Stimulated activated CD8-positive, alpha-beta memory T cell treated with anti-CD3 and anti-CD28 coated beads, Interleukin-15, amount 100 ng/mL, for 4 hours (primary cell): ENCODE measurements at regions not wholly inside any gene's neighbourhood (a gene's known extent, or its start where the extent isn't known, plus 50 kb on each side); places are given as distances from the start of the nearest gene placed in this dataset.
"Not testable (repeated sequence)": the region's sequence is repeated elsewhere in the genome, so short reads cannot be mapped to it uniquely, and the experiment has no call there.

Experiments used
- DNase-seq, 2 donors: peaks; one replicate each; pipeline ENCODE4 v3.0.0-alpha.2; 2020; ENCODE audit warnings: low read depth in 2 of 2

GRCh38 chr2:83261591-83262136 lies 1197.4 kb downstream of the SUCLG1 start:
- DNase-seq = no peak

- no peak for DNase-seq
Observed at GRCh38 chr2:83253848-83254247, 1205.2 kb downstream of the SUCLG1 start.

DNA sequence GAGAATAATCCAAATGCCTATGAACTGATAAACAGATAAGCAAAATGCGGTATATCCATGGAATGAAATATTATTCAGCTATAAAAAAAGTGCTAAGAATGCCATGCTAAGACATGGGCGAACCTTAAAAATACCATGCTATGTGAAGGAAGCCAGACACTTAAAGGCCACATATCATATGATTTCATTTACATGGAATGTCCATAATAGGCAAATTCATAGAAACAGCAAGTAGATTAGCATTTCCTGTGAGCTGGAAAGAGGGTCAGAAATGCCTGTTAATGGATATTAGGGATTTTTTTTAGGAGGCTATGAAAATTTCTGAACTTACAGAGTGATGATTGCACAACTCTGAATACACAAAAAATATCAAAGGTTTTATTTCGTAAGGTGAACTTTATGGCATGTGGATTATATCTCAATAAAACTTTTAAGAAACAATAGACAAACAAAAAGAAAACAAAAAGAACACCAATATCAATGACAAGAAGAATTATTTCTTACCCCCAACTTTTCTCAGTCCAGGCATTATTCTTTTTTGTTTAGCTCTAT lies 1207.7 kb downstream of the SUCLG1 start:
- no peak for DNase-seq

- DNase-seq = not testable (repeated sequence)
Observed at GRCh38 chr2:83245806-83246537, 1213.1 kb downstream of the SUCLG1 start.

GRCh38 chr2:83240611-83241010 lies 1218.5 kb downstream of the SUCLG1 start:
- no peak for DNase-seq

DNA sequence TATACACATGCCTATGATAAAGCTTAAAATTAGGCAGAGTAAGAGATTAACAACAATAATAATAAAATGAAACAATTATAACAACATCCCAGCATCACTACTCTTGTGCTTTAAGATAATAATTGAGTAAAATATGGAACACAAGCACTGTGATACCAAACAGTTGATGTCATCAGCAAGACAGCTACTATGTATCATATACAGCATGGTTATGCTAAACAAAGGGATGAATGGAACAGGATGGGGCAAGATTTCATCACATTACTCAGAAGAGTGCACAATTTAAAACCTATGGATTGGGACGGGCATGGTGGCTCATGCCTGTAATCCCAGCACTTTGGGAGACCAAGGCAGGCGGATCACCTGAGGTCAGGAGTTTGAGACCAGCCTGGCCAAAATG lies 1221.0 kb downstream of the SUCLG1 start:
- DNase-seq = no peak

GRCh38 chr2:83234246-83234645 lies 1224.8 kb downstream of the SUCLG1 start:
- no peak for DNase-seq

DNA sequence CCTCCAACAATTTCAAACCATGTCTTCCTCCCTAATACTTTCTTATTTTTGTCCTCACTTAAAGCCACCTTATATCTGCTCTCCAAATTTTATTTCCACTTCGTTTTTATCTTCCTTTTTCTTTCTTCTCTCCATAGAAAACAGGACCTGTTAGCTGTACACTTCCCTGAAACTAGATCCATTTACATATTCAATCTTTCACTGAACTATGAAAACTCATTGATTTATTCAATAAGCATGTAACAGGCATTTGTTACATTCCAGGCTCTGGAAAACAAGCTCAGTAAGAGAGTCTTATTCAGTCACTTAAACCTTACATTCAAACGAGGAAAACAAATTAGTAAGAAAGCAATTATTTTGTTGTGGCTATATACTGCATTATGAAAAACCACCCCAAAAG lies 1225.3 kb downstream of the SUCLG1 start:
- DNase-seq = no peak

DNA sequence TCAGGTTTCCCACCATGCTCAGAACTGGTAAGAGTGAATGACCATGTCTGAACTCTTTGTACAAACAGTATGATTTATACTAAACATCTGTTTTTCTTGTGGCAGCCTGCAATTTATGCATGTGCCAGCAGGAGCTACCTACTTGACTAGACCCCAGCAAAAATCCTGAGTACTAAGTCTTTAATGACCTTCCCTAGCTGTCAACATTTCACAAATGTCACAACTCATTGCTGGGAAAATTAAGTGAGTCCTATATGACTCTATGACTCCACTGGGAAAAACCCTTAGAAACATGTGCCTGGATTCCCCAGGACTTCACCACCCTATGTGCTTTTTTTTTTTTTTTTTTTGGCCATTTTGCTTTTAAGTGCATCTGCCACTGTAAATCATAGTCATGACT lies 1225.8 kb downstream of the SUCLG1 start:
- no peak for DNase-seq

DNA sequence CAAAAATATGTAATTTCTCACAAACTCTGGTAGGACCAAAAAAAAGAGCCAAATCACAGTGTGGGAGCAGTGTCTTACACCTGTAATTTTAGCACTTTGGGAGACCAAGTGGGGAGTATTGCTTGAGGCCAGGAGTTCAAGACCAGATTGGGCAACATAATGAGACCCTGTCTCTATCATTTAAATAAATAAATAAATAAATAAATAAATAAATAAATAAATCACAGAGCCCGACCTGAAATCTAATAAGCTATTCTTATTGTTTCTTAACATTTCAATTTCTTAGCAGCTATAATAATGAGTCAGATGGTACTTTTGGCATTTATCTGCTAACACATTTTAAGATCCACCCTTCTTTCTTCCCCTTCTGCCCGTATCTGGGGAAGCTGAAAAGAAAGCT lies 1229.6 kb downstream of the SUCLG1 start:
- DNase-seq = no peak

GRCh38 chr2:83224591-83225200 lies 1234.4 kb downstream of the SUCLG1 start:
- no peak for DNase-seq

DNA sequence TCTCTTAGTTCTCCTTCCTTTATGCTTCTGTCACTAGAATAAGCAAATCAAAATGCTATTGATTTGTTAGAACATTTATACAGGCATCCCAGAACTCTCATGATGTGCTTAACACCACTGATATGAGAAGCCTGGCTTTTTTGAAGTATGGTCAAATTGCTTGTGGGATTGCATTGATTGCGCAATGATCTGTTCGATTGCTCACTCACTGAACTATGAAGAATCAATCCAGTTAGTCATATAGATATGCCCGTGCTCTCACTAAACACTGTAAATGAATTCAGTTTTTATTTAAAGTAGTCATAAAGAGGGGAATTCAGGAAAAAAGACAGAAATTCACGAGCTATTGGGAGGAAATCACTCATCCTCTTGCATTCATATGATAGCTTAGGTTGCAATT lies 1237.8 kb downstream of the SUCLG1 start:
- DNase-seq = no peak

DNA sequence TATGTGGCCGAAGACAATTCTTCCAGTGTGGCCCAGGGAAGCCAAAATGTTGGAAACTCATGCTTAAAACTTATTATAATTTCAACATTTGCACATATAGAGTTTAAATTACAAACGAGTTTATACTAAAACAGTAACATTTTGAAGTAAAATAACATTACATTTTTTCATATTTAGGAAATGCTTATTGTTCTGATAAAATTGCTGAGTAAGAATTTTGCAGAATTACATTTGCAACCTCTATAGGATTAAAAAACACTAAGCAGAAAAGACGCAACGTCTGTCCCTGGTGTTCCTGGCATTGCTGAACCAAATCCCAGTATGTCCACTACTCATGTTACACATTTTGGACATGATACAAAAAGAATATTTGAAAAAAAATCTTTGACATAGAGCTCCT lies 1241.2 kb downstream of the SUCLG1 start:
- DNase-seq = no peak

DNA sequence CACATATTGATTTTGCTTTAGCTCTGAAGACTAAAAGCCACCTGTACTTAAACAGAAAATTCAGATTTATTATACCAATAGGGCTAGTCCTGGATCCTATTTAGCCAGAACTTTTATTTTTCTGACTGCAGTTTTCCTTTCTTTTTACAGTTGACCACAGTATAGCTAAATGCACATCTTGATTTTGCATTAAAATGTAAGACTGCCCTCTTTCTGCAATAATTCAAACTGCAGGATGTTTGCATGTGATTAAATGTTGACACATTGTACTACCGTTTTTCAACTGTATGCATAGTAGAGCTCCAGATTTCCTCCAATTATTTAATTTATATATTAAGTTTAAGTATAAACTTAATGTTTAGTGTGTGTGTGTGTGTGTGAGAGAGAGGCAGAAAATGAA lies 1262.9 kb downstream of the SUCLG1 start:
- no peak for DNase-seq

- no peak for DNase-seq
Observed at GRCh38 chr2:83191316-83191715, 1267.8 kb downstream of the SUCLG1 start.

DNA sequence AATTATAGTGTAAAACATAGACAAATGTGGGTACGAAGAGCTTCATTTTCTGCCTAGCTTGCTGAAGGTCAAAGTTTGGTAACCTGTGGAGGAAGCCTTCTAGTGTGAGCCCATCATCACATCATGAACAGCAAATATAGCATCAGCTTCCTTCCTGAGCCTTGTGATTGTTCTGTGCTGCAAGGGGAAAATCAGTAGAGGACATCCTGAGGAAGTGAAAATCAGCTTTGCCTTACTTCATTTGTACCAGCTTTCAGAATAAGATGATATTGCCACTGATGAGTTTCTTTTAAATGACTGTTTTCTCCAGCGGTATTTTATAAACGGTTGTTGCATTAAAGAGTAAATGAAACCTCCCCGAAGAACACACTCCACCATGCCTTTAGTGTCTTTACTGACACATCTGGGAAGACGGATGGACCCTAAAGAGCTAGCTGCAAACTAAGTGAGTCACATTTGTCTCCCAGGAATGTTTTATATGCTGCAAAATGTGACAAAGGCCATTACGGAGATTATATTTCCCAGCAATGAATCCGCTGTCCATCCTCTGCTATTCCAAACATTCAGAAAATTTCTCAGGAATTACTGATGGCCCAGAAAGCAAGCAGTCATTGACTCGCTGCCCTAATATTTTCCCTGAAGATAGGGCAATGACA lies 1272.8 kb downstream of the SUCLG1 start:
- no peak for DNase-seq

- DNase-seq = not testable (repeated sequence)
Observed at GRCh38 chr2:83180862-83181530, 1278.1 kb downstream of the SUCLG1 start.

GRCh38 chr2:83176539-83176938 lies 1282.5 kb downstream of the SUCLG1 start:
- no peak for DNase-seq

- DNase-seq = no peak
Observed at GRCh38 chr2:83172841-83173240, 1286.2 kb downstream of the SUCLG1 start.

GRCh38 chr2:83168377-83168776 lies 1290.7 kb downstream of the SUCLG1 start:
- no peak for DNase-seq

- no peak for DNase-seq
Observed at GRCh38 chr2:83162421-83162820, 1296.7 kb downstream of the SUCLG1 start.

DNA sequence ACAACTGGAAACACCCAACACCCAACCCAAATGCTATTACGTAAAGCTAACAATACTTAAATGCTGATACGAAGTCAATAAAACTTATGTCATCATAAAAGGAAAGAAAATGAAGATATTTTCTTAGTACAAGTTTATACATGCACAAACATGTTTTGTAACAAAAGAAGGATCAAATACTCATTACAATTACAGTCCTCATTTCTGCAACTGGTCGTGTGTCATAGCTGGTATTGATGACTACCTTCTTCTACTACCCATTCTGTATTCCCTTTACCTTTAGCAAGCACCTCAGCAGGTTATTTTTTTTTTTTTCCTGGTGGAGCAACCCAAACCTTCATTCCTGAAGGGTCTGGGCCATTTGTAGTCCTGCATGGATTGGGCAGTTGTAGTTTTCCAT lies 1298.5 kb downstream of the SUCLG1 start:
- no peak for DNase-seq
